Colonic mucosa (tissue), 4 donors: ENCODE measurements at regions not wholly inside any gene's neighbourhood (a gene's known extent, or its start where the extent isn't known, plus 50 kb on each side); places are given as distances from the start of the nearest gene placed in this dataset.

Experiments used
- DNase-seq: peaks from one replicate; pipeline ENCODE4 v3.0.0-alpha.2; 2020
- H3K27ac ChIP-seq: fragments of 200-600 bp; one replicate; pipeline ENCODE4 v1.8.0; 2021
- H3K27me3 ChIP-seq: fragments of 200-600 bp; one replicate; pipeline ENCODE4 v1.8.0; 2021
- H3K36me3 ChIP-seq: fragments of 200-600 bp; one replicate; pipeline ENCODE4 v1.8.0; 2021
- H3K4me1 ChIP-seq: fragments of 200-600 bp; one replicate; pipeline ENCODE4 v1.8.0; 2021; ENCODE audit warnings: mild to moderate bottlenecking
- H3K4me3 ChIP-seq: fragments of 200-600 bp; one replicate; pipeline ENCODE4 v1.8.0; 2021
- H3K9ac ChIP-seq, 2 donors: one replicate each; pipeline ENCODE4 v1.7.0; 2013; ENCODE audit warnings: control low read depth in 2 of 2, low read depth in 2 of 2, low read length in 2 of 2
- H3K9me3 ChIP-seq: fragments of 200-600 bp; one replicate; pipeline ENCODE4 v1.8.0; 2021
- CTCF ChIP-seq: fragments of 200-600 bp; IDR thresholded peaks from one replicate; pipeline ENCODE4 v1.8.0; 2022; ENCODE audit warnings: antibody characterized with exemption, mild to moderate bottlenecking
- intact Hi-C: fragments of 100-400 bp; cut with DNase I; formaldehyde crosslinking; loops from one replicate; pipeline ENCODE4 v1.14.1; 2022
- donor health status: healthy.
- donor health status: DM: no; HTN: no; CAD: no.
- donor health status: DM: no; HTN: no; CAD: no.

- no peaks in the 10 kb centered on the region for H3K27me3 ChIP-seq
- no peak overlapping the region for H3K4me3 ChIP-seq
- H3K27ac ChIP-seq: no peak overlapping the region
- H3K36me3 ChIP-seq: no peaks in the 10 kb centered on the region
- no peak for DNase-seq
- H3K4me1 ChIP-seq: no peaks in the 10 kb centered on the region
- H3K9me3 ChIP-seq: no peaks in the 10 kb centered on the region
- intact Hi-C loops: no loop called here
- no peak overlapping the region for H3K9ac ChIP-seq
- no peak for TF ChIP-seq CTCF
These were observed 131.9 kb upstream of the SERPIND1 start for GRCh38 chr22:20641919-20642579.

- intact Hi-C loops: no loop called here
- no peak overlapping the region for H3K9ac ChIP-seq
- H3K27me3 ChIP-seq: no peaks in the 10 kb centered on the region
- no peaks in the 10 kb centered on the region for H3K9me3 ChIP-seq
- DNase-seq: no peak
- H3K4me3 ChIP-seq: no peak overlapping the region
- no peaks in the 10 kb centered on the region for H3K36me3 ChIP-seq
- TF ChIP-seq CTCF: no peak
- no peaks in the 10 kb centered on the region for H3K4me1 ChIP-seq
- H3K27ac ChIP-seq: no peak overlapping the region
These were observed 131.2 kb upstream of the SERPIND1 start for GRCh38 chr22:20642668-20643179.

- intact Hi-C loops: no loop called here
- H3K36me3 ChIP-seq: no peaks in the 10 kb centered on the region
- no peaks in the 10 kb centered on the region for H3K9me3 ChIP-seq
- H3K27me3 ChIP-seq: no peaks in the 10 kb centered on the region
- no peak for TF ChIP-seq CTCF
- no peak overlapping the region for H3K27ac ChIP-seq
- H3K4me3 ChIP-seq: no peak overlapping the region
- H3K9ac ChIP-seq: no peak overlapping the region
- no peaks in the 10 kb centered on the region for H3K4me1 ChIP-seq
- DNase-seq: no peak
These were observed 129.8 kb upstream of the SERPIND1 start for GRCh38 chr22:20644071-20644642.

- Histone ChIP-seq H3K36me3 (no peaks in the 10 kb centered on the region), H3K27ac (no peak overlapping the region), H3K4me3 (no peak overlapping the region), H3K9me3 (no peaks in the 10 kb centered on the region), H3K27me3 (no peaks in the 10 kb centered on the region), H3K4me1 (no peaks in the 10 kb centered on the region), H3K9ac (no peak overlapping the region)
- TF ChIP-seq CTCF: no peak
- intact Hi-C loops: no loop called here
- no peak for DNase-seq
These were observed 128.0 kb upstream of the SERPIND1 start for GRCh38 chr22:20645954-20646353.

- no peak for TF ChIP-seq CTCF
These were observed 127.5 kb upstream of the SERPIND1 start for GRCh38 chr22:20646415-20646814.

More at GRCh38 chr22:20646415-20646814, 127.5 kb upstream of the SERPIND1 start:
- Histone ChIP-seq H3K9ac (no peak overlapping the region), H3K4me3 (no peak overlapping the region), H3K36me3 (no peaks in the 10 kb centered on the region), H3K27ac (no peak overlapping the region), H3K27me3 (no peaks in the 10 kb centered on the region), H3K9me3 (no peaks in the 10 kb centered on the region), H3K4me1 (no peaks in the 10 kb centered on the region)
- intact Hi-C loops: no loop called here
- no peak for DNase-seq
